HFF-Myc (cell line): ENCODE measurements at regions not wholly inside any gene's neighbourhood (a gene's known extent, or its start where the extent isn't known, plus 50 kb on each side); places are given as distances from the start of the nearest gene placed in this dataset.

Experiments used
- DNase-seq: peaks from one replicate; pipeline ENCODE4 v3.0.0-alpha.2; 2011; ENCODE audit warnings: low read depth; ENCODE audit errors: extremely low read depth
- H3K4me3 ChIP-seq: replicated peaks from 2 replicates; pipeline ENCODE4 v1.5.1; 2011; ENCODE audit warnings: low read depth, mild to moderate bottlenecking, control low read depth, low read length
- TF ChIP-seq, protein P1 (sequence below): IDR thresholded peaks from 2 replicates; pipeline ENCODE4 v1.5.1; 2012; ENCODE audit warnings: mild to moderate bottlenecking, low read depth, low read length, control low read depth; ENCODE audit errors: missing control alignments

GRCh38 chr4:152202415-152202814, 333.5 kb downstream of the FBXW7 start:
- DNase-seq = no peak
- no peak overlapping the region for H3K4me3 ChIP-seq
- TF ChIP-seq, protein P1, sequence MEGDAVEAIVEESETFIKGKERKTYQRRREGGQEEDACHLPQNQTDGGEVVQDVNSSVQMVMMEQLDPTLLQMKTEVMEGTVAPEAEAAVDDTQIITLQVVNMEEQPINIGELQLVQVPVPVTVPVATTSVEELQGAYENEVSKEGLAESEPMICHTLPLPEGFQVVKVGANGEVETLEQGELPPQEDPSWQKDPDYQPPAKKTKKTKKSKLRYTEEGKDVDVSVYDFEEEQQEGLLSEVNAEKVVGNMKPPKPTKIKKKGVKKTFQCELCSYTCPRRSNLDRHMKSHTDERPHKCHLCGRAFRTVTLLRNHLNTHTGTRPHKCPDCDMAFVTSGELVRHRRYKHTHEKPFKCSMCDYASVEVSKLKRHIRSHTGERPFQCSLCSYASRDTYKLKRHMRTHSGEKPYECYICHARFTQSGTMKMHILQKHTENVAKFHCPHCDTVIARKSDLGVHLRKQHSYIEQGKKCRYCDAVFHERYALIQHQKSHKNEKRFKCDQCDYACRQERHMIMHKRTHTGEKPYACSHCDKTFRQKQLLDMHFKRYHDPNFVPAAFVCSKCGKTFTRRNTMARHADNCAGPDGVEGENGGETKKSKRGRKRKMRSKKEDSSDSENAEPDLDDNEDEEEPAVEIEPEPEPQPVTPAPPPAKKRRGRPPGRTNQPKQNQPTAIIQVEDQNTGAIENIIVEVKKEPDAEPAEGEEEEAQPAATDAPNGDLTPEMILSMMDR = no peak

DNA sequence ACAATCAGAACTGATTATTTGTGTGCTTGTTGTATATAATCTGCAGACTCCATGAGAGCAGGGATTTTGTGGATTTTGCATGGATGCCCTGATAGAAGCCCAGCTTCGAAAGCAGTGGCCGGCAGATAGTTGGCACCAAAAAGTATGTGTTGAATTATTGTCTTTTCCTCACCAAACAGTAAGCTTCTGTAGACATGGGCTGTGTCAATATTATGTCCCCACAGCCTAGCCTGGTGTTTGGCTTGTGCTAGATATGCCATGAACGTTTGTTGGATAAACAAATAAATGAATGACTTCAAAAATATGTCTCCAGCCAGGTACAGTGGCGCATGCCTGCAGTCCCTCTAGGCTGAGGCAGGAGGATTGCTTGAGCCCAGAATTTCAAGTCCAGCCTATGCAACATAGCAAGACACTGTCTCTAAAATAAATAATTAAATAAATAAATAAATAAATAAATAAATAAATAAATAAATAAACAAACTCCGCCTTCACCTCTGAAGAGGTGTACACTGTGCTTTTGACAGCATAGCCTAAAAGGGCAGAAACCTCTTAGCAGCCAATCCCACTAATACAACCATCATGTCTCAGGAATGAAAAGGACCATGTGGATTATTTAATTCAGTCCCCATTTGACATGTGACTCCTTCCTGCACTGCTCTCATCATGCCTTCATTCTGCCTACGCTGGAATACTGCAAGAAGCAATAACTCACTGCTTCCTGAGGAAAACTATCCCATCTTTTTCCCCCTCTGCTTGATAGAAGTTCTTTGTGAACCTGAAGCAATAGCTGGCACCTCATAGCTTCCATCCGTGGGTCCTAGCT, 335.2 kb downstream of the FBXW7 start:
- no peak for DNase-seq
- TF ChIP-seq, protein P1 = no peak
- H3K4me3 ChIP-seq = no peak overlapping the region

- TF ChIP-seq, protein P1 = no peak
- no peak for DNase-seq
These were observed 338.7 kb downstream of the FBXW7 start for GRCh38 chr4:152197211-152197610.

DNA sequence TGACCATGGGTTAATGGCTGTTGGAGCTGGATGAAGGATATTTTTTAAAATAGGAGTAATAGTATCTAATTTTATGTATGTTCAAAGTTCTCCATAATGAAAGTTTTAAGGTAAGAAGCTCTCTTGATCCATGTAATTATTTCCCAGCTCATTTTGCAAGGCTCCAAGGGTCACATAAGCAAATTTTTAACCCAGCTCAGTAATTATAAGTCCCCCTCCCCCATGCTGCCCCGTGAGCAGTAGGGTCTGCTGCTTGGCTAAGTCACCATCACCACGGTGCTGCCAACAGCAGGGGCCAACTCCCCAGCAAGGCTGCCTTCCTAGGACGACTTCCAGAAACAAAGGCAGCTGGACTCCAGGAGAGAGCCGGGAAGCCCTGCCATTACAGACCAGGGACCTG, 340.0 kb downstream of the FBXW7 start:
- DNase-seq = no peak
- TF ChIP-seq, protein P1 = no peak
- no peak overlapping the region for H3K4me3 ChIP-seq

More at GRCh38 chr4:152197211-152197610, 338.7 kb downstream of the FBXW7 start:
- no peak overlapping the region for H3K4me3 ChIP-seq

- no peak for DNase-seq
- H3K4me3 ChIP-seq = no peak overlapping the region
- TF ChIP-seq, protein P1 = no peak
These were observed 342.8 kb downstream of the FBXW7 start for GRCh38 chr4:152193059-152193458.

GRCh38 chr4:152190907-152191306, 345.0 kb downstream of the FBXW7 start:
- TF ChIP-seq, protein P1 = no peak

More at GRCh38 chr4:152190907-152191306, 345.0 kb downstream of the FBXW7 start:
- no peak for DNase-seq
- no peak overlapping the region for H3K4me3 ChIP-seq
